Kidney glomerular epithelial cell (primary cell): ENCODE measurements at regions not wholly inside any gene's neighbourhood (a gene's known extent, or its start where the extent isn't known, plus 50 kb on each side); places are given as distances from the start of the nearest gene placed in this dataset.

Experiments used
- DNase-seq: peaks from one replicate; lab custom pipeline; 2025; lab: John Stamatoyannopoulos, UW

DNA sequence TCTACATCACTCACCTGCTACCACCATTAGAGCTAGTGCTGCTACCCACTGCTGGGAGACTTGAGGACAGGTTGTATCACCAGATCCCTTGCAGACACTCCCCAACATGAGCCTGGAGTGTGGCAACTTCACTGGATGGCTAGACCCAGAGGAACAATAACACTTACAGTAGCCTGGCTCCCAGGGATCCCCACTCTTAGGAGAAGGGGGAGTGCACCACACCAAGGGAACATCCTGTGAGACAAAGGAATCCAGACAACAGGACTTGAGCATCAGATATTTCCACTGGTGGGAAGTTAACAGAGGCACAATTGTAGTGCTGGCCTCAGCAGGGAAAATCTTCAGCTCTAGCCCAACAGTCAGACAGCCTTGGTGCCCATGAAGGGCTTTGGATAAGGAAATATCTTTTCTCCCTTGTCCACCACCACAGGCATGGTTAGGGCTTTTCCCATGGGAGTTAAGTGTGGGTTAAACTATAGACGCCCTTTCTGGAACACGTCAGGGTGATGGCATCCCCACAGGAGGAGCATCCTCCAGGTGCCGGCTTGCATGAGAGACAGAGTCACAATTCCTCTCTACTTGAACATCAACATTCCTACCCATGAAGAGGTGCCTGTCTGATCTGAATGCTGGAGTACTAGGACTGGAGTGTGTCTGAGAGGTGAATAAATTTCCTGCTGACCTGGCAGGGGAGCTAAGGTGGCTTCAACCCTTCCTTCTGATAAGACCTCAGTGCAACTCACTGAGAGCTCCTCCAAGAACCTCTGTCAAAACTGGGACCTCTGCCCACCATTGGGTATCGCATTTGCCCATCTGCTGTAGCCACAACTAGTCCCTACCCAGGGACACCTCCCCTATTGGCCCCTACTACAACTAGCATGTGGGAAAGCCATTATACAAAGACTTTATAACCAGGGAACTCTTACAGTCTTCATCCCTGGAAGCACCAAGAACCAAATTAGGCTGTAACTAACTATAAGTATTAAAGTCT is 55.4 kb upstream of the SIRPG start:
- DNase-seq: no peak

DNA sequence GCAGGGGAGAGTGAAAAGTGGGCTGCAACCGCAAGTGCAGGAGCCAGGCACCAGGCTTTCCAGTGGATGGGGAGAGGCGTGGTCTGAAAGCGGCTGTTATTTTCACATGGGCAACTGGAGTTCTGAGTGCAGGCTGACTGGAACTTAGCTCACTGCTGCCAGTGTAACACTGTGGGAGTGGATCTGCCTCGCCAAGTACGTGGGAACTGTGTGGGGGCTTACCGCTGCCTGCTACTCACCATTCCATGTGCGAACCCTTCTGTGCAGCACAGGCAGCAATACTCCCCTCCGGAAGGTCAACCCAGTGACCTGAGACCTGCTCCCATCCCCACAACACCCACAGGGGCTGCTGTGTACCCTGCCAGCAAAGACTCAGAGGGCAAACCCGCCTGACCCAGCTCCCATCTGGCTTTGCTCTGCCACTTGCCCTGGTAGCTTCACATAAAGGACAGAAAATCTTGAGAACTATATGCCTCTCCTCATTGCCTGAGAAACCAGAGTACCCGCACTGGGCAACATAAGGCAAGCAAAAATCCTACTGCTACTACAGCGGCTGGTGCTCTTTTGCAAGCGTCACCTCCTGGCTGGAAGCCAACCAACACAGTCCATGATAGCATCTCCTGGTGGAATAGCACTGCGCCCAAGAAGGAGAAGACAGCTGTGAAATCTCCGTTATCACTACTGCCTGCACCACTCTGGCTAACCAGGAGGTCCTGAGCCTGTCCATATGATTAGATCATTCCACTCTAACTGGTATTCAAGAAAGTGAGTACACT is 54.4 kb upstream of the SIRPG start:
- DNase-seq: no peak

DNA sequence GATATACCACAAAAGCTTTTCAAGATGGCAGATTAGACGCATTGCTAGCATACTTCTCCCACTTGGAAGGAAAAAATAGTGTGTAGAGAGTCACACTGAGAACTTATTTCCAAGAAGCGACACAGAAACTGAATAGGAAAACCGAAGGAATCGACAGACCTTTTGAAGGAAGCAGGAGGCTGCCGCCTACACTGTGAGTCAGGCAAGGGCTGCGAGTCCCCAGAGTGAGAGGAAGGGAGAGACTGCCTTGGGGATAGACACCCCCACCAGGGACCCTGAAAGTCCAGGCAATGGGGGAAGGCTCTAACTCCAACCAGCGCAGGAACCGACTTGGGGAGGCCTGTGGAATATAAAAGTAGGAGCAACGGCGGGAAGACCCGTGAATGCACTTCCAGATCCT is 53.7 kb upstream of the SIRPG start:
- no peak for DNase-seq

DNA sequence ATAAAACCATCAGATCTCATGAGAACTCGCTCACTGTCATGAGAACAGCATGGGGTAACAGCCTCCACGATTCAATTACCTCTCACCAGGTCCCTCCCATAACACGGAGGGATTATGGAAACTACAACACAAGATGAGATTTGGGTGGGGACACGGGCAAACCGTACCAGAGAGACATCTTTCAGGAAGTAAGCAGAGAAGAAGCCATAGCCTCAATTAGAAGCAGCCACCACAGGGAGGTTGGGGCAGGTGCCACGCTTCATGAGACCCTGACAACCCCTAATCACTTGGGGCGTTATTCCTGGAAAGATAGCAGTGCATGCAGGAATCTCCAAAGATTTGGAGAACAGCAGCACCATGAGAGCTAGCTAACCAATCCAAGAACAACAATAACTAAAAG is 52.9 kb upstream of the SIRPG start:
- DNase-seq: no peak

DNA sequence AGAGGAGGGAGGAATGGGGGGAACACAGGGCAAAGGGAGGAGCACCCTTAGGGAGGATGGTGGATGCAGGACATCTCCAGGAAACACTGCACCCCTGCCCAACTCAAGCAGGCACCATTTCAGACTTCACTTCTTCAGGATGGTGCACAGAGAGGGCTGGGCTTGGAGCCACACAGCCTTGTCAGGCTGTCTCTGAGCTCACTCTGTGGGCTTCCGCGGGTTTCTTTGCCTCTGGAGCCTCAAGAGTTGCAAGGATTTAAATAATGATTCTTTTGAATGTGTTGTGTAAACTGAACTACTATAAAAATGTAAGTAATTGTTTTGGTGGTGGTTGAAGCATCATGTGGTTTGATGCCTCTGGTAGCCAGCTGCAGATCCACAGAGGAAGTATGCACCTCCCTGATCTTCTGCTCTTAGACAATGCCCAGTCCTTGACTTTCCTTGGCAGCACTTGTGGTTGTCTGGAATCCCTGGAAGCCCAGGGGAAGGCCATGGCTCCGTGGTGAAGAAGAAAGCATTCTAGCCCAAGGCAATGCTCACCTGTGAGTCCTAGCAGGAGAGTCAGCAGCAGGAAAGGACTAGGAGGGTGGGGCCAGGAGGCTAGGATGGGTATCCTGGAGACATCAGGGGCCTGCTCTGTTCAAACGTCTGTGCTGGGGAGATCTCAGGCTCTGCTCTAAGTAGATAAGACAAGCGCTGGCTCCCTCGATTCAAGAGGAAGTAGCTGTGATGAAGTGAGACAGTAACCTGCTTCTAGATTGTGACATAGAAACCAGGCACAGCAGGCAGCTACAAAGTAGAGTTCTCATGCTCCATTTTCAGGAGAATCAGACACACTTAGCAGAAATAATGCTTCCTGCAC is 50.2 kb upstream of the SIRPG start:
- no peak for DNase-seq
